ENCODE measurements at regions not wholly inside any gene's neighbourhood (a gene's known extent, or its start where the extent isn't known, plus 50 kb on each side); places are given as distances from the start of the nearest gene placed in this dataset.
A peak's percentile ranks its signal among the peaks of the same experiment; 100 is the strongest.

DNA sequence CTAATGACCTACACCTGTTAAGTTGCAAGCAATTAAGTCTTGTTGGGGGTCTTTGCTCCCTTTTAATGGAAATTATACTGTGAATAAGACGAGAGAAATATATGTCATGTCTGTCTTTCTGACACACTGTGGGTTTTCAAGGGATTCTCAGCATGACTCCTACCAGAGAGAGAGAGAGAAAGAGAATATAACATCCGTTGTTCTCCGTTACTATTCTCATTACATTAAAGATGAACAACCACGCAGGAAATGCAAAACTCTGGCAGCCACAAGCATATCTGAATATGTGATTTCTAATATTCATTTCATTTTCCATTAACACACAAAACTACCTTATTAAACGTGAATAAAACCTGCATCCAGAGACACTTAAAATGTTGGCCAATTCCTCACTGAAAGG lies 67.3 kb upstream of the EGLN3 start:
- H3K4me3 Mint-ChIP-seq, result peak overlapping the region; percentile 67
- H3K27me3 Mint-ChIP-seq, result no peaks in the 10 kb centered on the region
- ChIA-PET POLR2A (no interaction called here), CTCF (no interaction called here)
- ATAC-seq (peak; percentile 81), DNase-seq (no peak)
- H3K4me1 Mint-ChIP-seq, result peaks cover 17% of the 10 kb centered on the region
- intact Hi-C loops (cut with DNase I, micrococcal nuclease), result loop anchor here in 1 of 2 experiments (2.0 kb wide), 1 partner anchor 21 kb away; no protein-coding TSS in a partner anchor
- no peaks in the 10 kb centered on the region for H3K9me3 Mint-ChIP-seq (ENCODE audit: low read depth)
- no peaks in the 10 kb centered on the region for H3K36me3 Mint-ChIP-seq (ENCODE audit: low read depth)
- H3K27ac Mint-ChIP-seq, result peak overlapping the region; percentile 83

DNA sequence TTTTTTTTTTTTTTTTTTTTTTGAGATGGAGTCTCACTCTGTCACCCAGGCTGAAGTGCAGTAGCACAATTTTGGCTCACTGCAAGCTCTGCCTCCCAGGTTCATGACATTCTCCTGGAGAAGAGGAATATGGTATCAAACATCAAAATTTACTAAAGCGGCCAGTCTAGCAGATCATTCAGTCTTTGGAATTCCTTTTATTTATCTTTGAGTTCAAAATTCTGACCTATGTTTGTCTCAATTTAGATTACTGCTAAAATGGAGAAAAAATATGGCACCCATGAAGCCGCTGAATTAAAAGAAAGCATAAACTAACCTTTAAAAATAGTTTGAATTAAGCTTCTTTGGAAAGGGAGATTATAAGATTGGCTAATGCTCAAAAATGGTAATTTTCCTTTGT lies 64.5 kb upstream of the EGLN3 start:
- peaks cover 22% of the 10 kb centered on the region for H3K4me1 Mint-ChIP-seq
- H3K27me3 Mint-ChIP-seq, result no peaks in the 10 kb centered on the region
- H3K27ac Mint-ChIP-seq, result no peak overlapping the region
- CTCF ChIA-PET, result no interaction called here
- DNase-seq (no peak), ATAC-seq (no peak)
- H3K9me3 Mint-ChIP-seq (ENCODE audit: low read depth), result no peaks in the 10 kb centered on the region
- H3K4me3 Mint-ChIP-seq, result no peak overlapping the region
- intact Hi-C loops (cut with DNase I, micrococcal nuclease), result no loop called here
- no peaks in the 10 kb centered on the region for H3K36me3 Mint-ChIP-seq (ENCODE audit: low read depth)
- POLR2A ChIA-PET, result interaction anchor here (0.6 kb wide), 1 partner anchor 1295 kb away, joined by 3 read pairs; no protein-coding TSS in a partner anchor

DNA sequence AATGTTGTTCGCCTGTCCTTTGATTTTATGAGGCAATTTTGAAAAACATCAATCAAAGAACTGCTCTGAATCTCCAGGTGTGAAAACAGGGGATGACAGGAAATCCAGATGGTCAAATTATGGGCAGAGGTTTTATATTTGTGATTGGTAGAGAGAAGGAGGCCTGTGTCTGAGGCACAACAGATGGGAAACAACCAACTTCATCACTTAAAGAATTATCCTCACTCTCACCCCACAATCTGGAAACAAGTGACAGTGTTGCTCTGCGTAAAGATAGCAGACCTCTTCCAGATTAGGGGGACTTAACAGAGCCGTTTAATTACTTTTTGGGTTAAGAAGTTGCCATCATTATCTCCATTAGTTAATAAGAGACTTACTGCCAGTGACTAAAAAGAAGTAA lies 64.1 kb upstream of the EGLN3 start:
- Mint-ChIP-seq H3K4me1 (peaks cover 22% of the 10 kb centered on the region), H3K27me3 (no peaks in the 10 kb centered on the region), H3K27ac (peak overlapping the region; percentile 14), H3K36me3 (ENCODE audit: low read depth) (no peaks in the 10 kb centered on the region), H3K4me3 (no peak overlapping the region), H3K9me3 (ENCODE audit: low read depth) (no peaks in the 10 kb centered on the region)
- ATAC-seq (no peak), DNase-seq (no peak)
- ChIA-PET POLR2A (interaction anchor here (0.6 kb wide), 1 partner anchor 1295 kb away, joined by 3 read pairs; no protein-coding TSS in a partner anchor), CTCF (no interaction called here)
- intact Hi-C loops (cut with DNase I, micrococcal nuclease), result no loop called here

GRCh38 chr14:34013721-34014060 lies 62.8 kb upstream of the EGLN3 start:
- H3K27me3 Mint-ChIP-seq, result no peaks in the 10 kb centered on the region
- peak overlapping the region; percentile 31 for H3K27ac Mint-ChIP-seq
- H3K9me3 Mint-ChIP-seq (ENCODE audit: low read depth), result no peaks in the 10 kb centered on the region
- H3K36me3 Mint-ChIP-seq (ENCODE audit: low read depth), result no peaks in the 10 kb centered on the region
- H3K4me1 Mint-ChIP-seq, result peaks cover 19% of the 10 kb centered on the region
- intact Hi-C loops (cut with DNase I, micrococcal nuclease), result no loop called here
- POLR2A ChIA-PET, result no interaction called here
- CTCF ChIA-PET, result interaction anchor here (1.0 to 1.1 kb wide), 2 partner anchors 9 to 185 kb away, joined by 4 read pairs; no protein-coding TSS in a partner anchor
- ATAC-seq (no peak), DNase-seq (no peak)
- H3K4me3 Mint-ChIP-seq, result no peak overlapping the region

DNA sequence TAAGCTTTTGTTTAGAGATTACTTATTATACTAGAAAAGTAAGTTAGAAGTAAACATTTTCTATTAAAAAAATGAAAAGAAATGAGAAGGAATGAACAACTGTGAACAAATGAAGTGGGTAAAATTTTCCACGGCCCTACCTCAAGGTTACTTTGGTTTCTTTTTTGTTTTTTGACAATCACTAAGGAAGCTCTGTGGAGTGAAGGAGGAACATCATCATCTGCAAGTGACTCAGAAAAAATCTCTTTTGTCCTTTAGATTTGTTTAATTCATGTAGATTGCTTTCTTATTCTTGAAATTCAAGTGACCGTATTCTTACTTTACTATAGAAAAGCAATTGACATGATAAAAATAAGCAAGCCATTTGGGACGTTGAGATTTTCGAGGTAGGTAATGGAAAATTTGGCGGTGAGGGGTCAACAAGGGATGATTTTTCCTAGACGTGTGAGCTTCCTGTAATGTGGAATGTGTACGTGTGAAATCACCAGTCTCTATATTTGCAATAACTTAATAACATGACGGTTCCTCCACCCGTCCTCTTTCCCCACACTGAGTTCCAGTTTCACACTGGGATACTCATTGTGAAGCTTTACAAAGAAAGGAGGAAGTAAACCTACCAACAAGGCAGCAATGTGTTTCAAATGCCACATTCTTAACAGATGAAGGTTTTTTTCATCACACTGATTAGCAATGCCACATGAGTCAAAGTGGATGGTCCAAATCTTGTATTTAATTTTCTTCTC lies 62.3 kb upstream of the EGLN3 start:
- H3K27ac Mint-ChIP-seq, result peak overlapping the region; percentile 31
- H3K4me3 Mint-ChIP-seq, result no peak overlapping the region
- H3K27me3 Mint-ChIP-seq, result no peaks in the 10 kb centered on the region
- intact Hi-C loops (cut with DNase I, micrococcal nuclease), result no loop called here
- POLR2A ChIA-PET, result no interaction called here
- ATAC-seq, result peak; percentile 69
- H3K4me1 Mint-ChIP-seq, result peaks cover 15% of the 10 kb centered on the region
- no peaks in the 10 kb centered on the region for H3K9me3 Mint-ChIP-seq (ENCODE audit: low read depth)
- CTCF ChIA-PET, result interaction anchor here (1.0 to 1.1 kb wide), 3 partner anchors 9 to 186 kb away, joined by 3 to 4 read pairs (median 4); no protein-coding TSS in a partner anchor
- H3K36me3 Mint-ChIP-seq (ENCODE audit: low read depth), result no peaks in the 10 kb centered on the region
- no peak for DNase-seq

DNA sequence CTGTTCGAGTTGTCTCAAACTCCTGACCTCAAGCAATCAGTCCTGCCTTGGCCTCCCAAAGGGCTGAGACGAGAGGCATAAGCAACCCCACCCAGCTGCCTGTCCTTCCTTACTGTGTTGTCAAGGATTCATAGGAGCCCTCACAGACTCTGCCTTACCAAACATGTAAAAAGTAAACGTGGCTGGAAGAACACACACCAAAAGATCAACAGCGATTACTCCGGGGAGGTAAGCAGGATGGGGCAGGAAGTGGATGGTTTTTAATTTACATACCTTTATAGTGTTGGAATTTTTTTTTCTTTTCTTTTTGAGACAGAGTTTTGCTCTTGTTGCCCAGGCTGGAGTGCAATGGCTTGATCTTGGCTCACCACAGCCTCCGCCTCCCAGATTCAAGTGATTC lies 61.5 kb upstream of the EGLN3 start:
- H3K27ac Mint-ChIP-seq, result no peak overlapping the region
- H3K4me1 Mint-ChIP-seq, result peaks cover 12% of the 10 kb centered on the region
- no peaks in the 10 kb centered on the region for H3K27me3 Mint-ChIP-seq
- intact Hi-C loops (cut with DNase I, micrococcal nuclease), result no loop called here
- DNase-seq, result no peak
- H3K9me3 Mint-ChIP-seq (ENCODE audit: low read depth), result no peaks in the 10 kb centered on the region
- POLR2A ChIA-PET, result no interaction called here
- no peaks in the 10 kb centered on the region for H3K36me3 Mint-ChIP-seq (ENCODE audit: low read depth)
- CTCF ChIA-PET, result interaction anchor here (0.7 to 1.1 kb wide), 2 partner anchors 17 to 187 kb away, joined by 3 read pairs; no protein-coding TSS in a partner anchor
- H3K4me3 Mint-ChIP-seq, result no peak overlapping the region
- no peak for ATAC-seq

DNA sequence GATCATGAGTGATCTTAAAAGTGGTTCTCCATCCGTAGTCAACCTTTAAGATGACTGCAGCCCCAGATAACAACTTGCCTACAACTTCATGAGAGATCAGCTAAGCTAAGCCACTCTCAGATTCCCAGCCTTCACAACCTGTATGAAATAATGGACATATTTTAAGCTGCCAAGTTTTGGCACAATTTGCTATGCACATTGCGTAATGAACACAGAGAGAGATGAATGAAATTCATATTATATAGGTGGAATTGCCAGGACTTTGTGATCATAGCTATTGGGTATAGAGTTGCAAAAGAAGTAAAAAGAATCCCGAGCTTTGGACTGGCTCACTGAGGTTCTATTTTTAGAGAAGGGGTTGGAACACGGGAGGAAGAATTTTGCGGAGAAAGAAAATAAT lies 59.1 kb upstream of the EGLN3 start:
- ATAC-seq (no peak), DNase-seq (no peak)
- peaks cover 11% of the 10 kb centered on the region for H3K4me1 Mint-ChIP-seq
- ChIA-PET CTCF (no interaction called here), POLR2A (no interaction called here)
- intact Hi-C loops (cut with DNase I, micrococcal nuclease), result no loop called here
- H3K27ac Mint-ChIP-seq, result no peak overlapping the region
- no peaks in the 10 kb centered on the region for H3K9me3 Mint-ChIP-seq (ENCODE audit: low read depth)
- H3K27me3 Mint-ChIP-seq, result no peaks in the 10 kb centered on the region
- no peak overlapping the region for H3K4me3 Mint-ChIP-seq
- no peaks in the 10 kb centered on the region for H3K36me3 Mint-ChIP-seq (ENCODE audit: low read depth)

GRCh38 chr14:34007902-34008301 lies 57.0 kb upstream of the EGLN3 start:
- H3K9me3 Mint-ChIP-seq (ENCODE audit: low read depth), result no peaks in the 10 kb centered on the region
- POLR2A ChIA-PET, result no interaction called here
- no peak for ATAC-seq
- no peaks in the 10 kb centered on the region for H3K36me3 Mint-ChIP-seq (ENCODE audit: low read depth)
- CTCF ChIA-PET, result no interaction called here
- intact Hi-C loops (cut with DNase I, micrococcal nuclease), result no loop called here
- no peak overlapping the region for H3K4me3 Mint-ChIP-seq
- H3K27ac Mint-ChIP-seq, result no peak overlapping the region
- no peaks in the 10 kb centered on the region for H3K27me3 Mint-ChIP-seq
- H3K4me1 Mint-ChIP-seq, result peaks cover 3% of the 10 kb centered on the region
- DNase-seq, result no peak

- no peaks in the 10 kb centered on the region for H3K27me3 Mint-ChIP-seq
- ChIA-PET CTCF (no interaction called here), POLR2A (no interaction called here)
- H3K27ac Mint-ChIP-seq, result no peak overlapping the region
- ATAC-seq, result no peak
- H3K9me3 Mint-ChIP-seq (ENCODE audit: low read depth), result no peaks in the 10 kb centered on the region
- no peaks in the 10 kb centered on the region for H3K36me3 Mint-ChIP-seq (ENCODE audit: low read depth)
- no peak overlapping the region for H3K4me3 Mint-ChIP-seq
- no peaks in the 10 kb centered on the region for H3K4me1 Mint-ChIP-seq
- no peak for DNase-seq
- intact Hi-C loops (cut with DNase I, micrococcal nuclease), result no loop called here
Observed at GRCh38 chr14:34005901-34006300, 55.0 kb upstream of the EGLN3 start.

- no peak overlapping the region for H3K27ac Mint-ChIP-seq
- POLR2A ChIA-PET, result no interaction called here
Observed at GRCh38 chr14:34004881-34005280, 54.0 kb upstream of the EGLN3 start.

DNA sequence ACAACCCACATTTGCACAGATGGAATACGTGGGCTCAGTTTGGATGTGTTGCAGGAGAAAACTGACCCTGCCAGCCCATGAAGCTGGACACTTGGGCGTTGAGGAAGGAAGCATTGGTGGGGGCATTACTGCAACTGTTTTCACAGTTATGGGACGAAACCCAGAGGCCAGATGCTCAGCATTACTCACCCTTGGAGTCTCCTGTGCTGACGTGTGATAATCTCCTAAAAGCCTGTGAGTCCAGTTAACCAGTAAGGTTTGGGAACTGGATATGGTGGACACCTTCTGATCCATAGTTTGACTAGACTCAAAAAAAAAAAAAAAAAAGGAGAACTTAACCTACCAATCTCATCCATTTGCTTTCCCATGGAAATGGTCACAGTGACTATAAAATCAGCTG lies 52.8 kb upstream of the EGLN3 start:
- POLR2A ChIA-PET, result no interaction called here
- ATAC-seq (no peak), DNase-seq (no peak)
- intact Hi-C loops (cut with DNase I, micrococcal nuclease), result no loop called here
- Mint-ChIP-seq H3K4me3 (no peak overlapping the region), H3K36me3 (ENCODE audit: low read depth) (no peaks in the 10 kb centered on the region), H3K27me3 (no peaks in the 10 kb centered on the region), H3K27ac (no peak overlapping the region), H3K4me1 (no peaks in the 10 kb centered on the region), H3K9me3 (ENCODE audit: low read depth) (no peaks in the 10 kb centered on the region)
- CTCF ChIA-PET, result no interaction called here

More at GRCh38 chr14:34004881-34005280, 54.0 kb upstream of the EGLN3 start:
- ATAC-seq, result no peak
- no peak for DNase-seq
- Mint-ChIP-seq H3K4me1 (no peaks in the 10 kb centered on the region), H3K27me3 (no peaks in the 10 kb centered on the region), H3K36me3 (ENCODE audit: low read depth) (no peaks in the 10 kb centered on the region), H3K9me3 (ENCODE audit: low read depth) (no peaks in the 10 kb centered on the region), H3K4me3 (no peak overlapping the region)
- CTCF ChIA-PET, result interaction anchor here (0.7 kb wide), 1 partner anchor 303 kb away, joined by 3 read pairs; no protein-coding TSS in a partner anchor
- intact Hi-C loops (cut with DNase I, micrococcal nuclease), result no loop called here

DNA sequence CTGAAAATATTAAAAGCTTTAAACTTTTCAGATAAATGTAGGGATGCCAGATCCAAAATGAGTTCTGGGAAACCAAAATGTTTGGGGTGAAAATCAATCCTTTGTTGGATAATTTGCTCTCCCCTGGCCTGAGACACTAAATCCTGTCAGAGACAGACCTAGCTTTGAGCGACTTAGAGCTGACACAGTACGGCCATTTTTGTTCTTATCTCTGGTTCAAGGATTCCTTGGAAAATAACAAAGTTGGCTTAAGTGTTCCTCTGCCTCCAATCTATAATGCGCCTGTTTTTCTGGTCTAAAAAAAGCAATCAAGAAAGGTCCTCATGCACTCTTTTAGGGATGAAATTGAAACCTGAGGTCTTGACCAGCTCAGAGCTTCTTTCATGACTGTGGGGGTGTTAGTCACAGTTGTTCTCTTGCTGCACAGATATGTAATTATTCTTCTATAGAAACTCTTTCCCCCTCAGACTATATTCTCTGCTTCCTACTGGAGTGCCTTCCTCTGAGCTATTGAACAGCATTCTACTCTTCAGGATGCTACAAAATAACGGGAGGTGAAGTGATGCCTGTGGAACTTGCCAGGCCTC lies 52.3 kb upstream of the EGLN3 start:
- POLR2A ChIA-PET, result no interaction called here

More for the DNA sequence above, 52.3 kb upstream of the EGLN3 start:
- intact Hi-C loops (cut with DNase I, micrococcal nuclease), result no loop called here
- DNase-seq, result no peak
- Mint-ChIP-seq H3K27me3 (no peaks in the 10 kb centered on the region), H3K4me3 (no peak overlapping the region), H3K27ac (no peak overlapping the region), H3K9me3 (ENCODE audit: low read depth) (no peaks in the 10 kb centered on the region), H3K36me3 (ENCODE audit: low read depth) (no peaks in the 10 kb centered on the region), H3K4me1 (no peaks in the 10 kb centered on the region)
- ATAC-seq, result no peak
- CTCF ChIA-PET, result interaction anchor here (0.9 kb wide), 1 partner anchor 9 kb away, joined by 3 read pairs; no protein-coding TSS in a partner anchor

Data from activated CD4-positive, alpha-beta T cell treated with anti-CD3 and anti-CD28 coated beads for 36 hours (primary cell).